ENCODE measurements at regions not wholly inside any gene's neighbourhood (a gene's known extent, or its start where the extent isn't known, plus 50 kb on each side); places are given as distances from the start of the nearest gene placed in this dataset.
"Not testable (repeated sequence)": the region's sequence is repeated elsewhere in the genome, so short reads cannot be mapped to it uniquely, and the experiment has no call there.

DNA sequence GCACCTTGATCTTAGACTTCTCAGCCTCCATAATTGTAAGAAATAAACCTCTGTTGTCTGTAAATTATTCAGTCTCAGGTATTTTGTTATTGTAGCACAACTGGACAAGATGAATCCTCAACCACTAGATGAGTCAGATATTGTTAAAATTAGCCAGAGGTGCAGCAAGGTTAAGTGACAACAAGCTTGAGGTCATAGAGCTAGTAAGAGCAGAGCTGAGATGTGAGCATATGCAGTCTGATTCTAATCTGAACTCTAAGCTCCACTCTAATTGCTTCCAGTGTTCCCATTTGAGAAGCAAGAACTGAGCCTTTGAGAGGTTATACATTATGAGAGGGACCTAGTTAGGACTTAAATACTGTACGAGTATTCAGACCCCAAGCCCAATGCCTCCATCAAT, 93.1 kb downstream of the FZD1 start:
- Histone ChIP-seq H3K9me3 (ENCODE audit: control insufficient read depth, insufficient read depth, low read length) (no peaks in the 10 kb centered on the region), H3K27ac (ENCODE audit: low read length) (no peak overlapping the region), H3K4me1 (ENCODE audit: control insufficient read depth, insufficient read depth, low read length) (no peaks in the 10 kb centered on the region), H3K4me3 (ENCODE audit: low read length) (no peak overlapping the region), H3K36me3 (ENCODE audit: control insufficient read depth, insufficient read depth, low read length) (no peaks in the 10 kb centered on the region), H3K27me3 (ENCODE audit: control insufficient read depth, insufficient read depth, low read length) (no peaks in the 10 kb centered on the region)
- Mint-ChIP-seq H3K9me3 (peaks cover 0 to 4% of the 10 kb centered on the region in 2 donors), H3K4me3 (no peak overlapping the region), H3K4me1 (no peaks in the 10 kb centered on the region), H3K27me3 (ENCODE audit: low read depth in 2 of 2) (no peaks in the 10 kb centered on the region), H3K27ac (no peak overlapping the region), H3K36me3 (no peaks in the 10 kb centered on the region)
- DNase-seq (no peak), ATAC-seq (no peak)
- TF ChIP-seq, protein P1, sequence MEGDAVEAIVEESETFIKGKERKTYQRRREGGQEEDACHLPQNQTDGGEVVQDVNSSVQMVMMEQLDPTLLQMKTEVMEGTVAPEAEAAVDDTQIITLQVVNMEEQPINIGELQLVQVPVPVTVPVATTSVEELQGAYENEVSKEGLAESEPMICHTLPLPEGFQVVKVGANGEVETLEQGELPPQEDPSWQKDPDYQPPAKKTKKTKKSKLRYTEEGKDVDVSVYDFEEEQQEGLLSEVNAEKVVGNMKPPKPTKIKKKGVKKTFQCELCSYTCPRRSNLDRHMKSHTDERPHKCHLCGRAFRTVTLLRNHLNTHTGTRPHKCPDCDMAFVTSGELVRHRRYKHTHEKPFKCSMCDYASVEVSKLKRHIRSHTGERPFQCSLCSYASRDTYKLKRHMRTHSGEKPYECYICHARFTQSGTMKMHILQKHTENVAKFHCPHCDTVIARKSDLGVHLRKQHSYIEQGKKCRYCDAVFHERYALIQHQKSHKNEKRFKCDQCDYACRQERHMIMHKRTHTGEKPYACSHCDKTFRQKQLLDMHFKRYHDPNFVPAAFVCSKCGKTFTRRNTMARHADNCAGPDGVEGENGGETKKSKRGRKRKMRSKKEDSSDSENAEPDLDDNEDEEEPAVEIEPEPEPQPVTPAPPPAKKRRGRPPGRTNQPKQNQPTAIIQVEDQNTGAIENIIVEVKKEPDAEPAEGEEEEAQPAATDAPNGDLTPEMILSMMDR (IDR thresholded peaks at IDR 0.05), result no peak
- no CpG with 5 or more reads among the region's 1 CpG for WGBS (ENCODE audit: insufficient coverage)
- intact Hi-C loops (cut with micrococcal nuclease), result no loop called here

DNA sequence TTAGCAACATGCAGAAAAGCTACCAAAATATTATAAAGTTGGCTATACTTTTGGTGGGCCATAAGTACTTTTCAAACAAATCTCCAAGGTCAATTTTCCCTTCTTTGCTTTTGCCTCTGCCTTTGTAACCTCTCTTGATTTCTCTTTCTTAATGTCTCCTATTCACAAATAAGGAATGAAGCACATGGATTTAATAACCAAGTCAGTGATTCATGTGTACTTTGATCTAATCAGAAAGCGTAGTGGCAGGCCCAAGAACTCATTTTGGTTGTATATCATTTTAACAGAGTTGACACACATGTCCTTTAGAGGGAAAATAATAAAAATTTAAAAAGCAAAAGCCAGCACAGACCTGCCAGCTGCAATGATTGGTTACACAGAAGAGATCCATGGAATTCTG, 93.7 kb downstream of the FZD1 start:
- TF ChIP-seq, protein P1 (IDR thresholded peaks at IDR 0.05), result no peak
- H3K4me3 Mint-ChIP-seq, result no peak overlapping the region

DNA sequence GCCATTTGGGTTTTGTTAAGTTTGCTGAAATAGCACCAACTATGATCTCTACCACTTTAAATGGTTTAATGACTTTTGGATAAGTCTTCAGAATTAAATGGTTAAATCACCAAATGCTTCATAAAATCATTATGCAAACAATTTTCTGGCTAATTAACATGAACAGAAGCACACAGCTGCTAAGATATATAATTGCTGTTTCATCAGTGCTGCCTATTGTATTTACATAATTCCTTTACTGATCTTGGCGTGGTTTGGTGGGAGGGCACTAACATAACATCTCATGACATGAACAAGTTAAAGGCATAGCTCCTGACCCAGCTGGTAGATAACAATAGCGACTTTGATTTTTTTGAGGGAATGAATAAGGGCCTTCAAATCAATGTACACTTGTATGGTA, 94.1 kb downstream of the FZD1 start:
- H3K4me1 Mint-ChIP-seq, result no peaks in the 10 kb centered on the region
- peaks cover 0 to 4% of the 10 kb centered on the region in 2 donors for H3K9me3 Mint-ChIP-seq
- H3K4me1 ChIP-seq (ENCODE audit: control insufficient read depth, insufficient read depth, low read length), result no peaks in the 10 kb centered on the region
- no peaks in the 10 kb centered on the region for H3K27me3 ChIP-seq (ENCODE audit: control insufficient read depth, insufficient read depth, low read length)
- no peak for DNase-seq
- 86% methylated on average over 2 of the region's 2 CpGs for WGBS (ENCODE audit: insufficient coverage)
- no peak overlapping the region for H3K27ac Mint-ChIP-seq
- no peaks in the 10 kb centered on the region for H3K36me3 ChIP-seq (ENCODE audit: control insufficient read depth, insufficient read depth, low read length)
- no peak overlapping the region for H3K27ac ChIP-seq (ENCODE audit: low read length)
- no peak for ATAC-seq
- no peaks in the 10 kb centered on the region for H3K27me3 Mint-ChIP-seq (ENCODE audit: low read depth in 2 of 2)
- no peaks in the 10 kb centered on the region for H3K36me3 Mint-ChIP-seq
- intact Hi-C loops (cut with micrococcal nuclease), result no loop called here
- no peaks in the 10 kb centered on the region for H3K9me3 ChIP-seq (ENCODE audit: control insufficient read depth, insufficient read depth, low read length)
- TF ChIP-seq, protein P1 (IDR thresholded peaks at IDR 0.05), result no peak
- H3K4me3 Mint-ChIP-seq, result no peak overlapping the region
- H3K4me3 ChIP-seq (ENCODE audit: low read length), result no peak overlapping the region

More for the DNA sequence above, 93.7 kb downstream of the FZD1 start:
- intact Hi-C loops (cut with micrococcal nuclease), result no loop called here
- DNase-seq (no peak), ATAC-seq (no peak)
- Mint-ChIP-seq H3K4me1 (no peaks in the 10 kb centered on the region), H3K27ac (no peak overlapping the region), H3K9me3 (peaks cover 0 to 4% of the 10 kb centered on the region in 2 donors), H3K27me3 (ENCODE audit: low read depth in 2 of 2) (no peaks in the 10 kb centered on the region), H3K36me3 (no peaks in the 10 kb centered on the region)
- no peaks in the 10 kb centered on the region for H3K9me3 ChIP-seq (ENCODE audit: control insufficient read depth, insufficient read depth, low read length)
- no peak overlapping the region for H3K27ac ChIP-seq (ENCODE audit: low read length)
- WGBS (ENCODE audit: insufficient coverage), result 100% methylated on average over 1 of the region's 1 CpG
- no peaks in the 10 kb centered on the region for H3K36me3 ChIP-seq (ENCODE audit: control insufficient read depth, insufficient read depth, low read length)
- no peak overlapping the region for H3K4me3 ChIP-seq (ENCODE audit: low read length)
- H3K27me3 ChIP-seq (ENCODE audit: control insufficient read depth, insufficient read depth, low read length), result no peaks in the 10 kb centered on the region
- no peaks in the 10 kb centered on the region for H3K4me1 ChIP-seq (ENCODE audit: control insufficient read depth, insufficient read depth, low read length)

DNA sequence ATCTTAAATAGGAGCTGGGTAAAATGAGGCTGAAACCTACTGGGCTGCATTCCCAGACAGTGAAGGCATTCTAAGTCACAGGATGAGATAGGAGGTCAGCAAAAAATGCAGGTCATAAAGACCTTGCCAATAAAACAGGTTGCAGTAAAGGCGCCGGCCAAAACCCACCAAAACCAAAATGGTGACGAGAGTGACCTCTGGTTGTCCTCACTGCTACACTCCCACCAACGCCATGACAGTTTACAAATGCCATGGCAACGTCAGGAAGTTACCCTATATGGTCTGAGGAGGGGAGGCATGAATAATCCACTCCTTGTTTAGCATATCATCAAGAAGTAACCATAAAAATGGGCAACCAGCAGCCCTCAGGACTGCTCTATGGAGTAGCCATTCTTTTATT, 100.9 kb downstream of the FZD1 start:
- H3K9me3 Mint-ChIP-seq; H3K27me3 ChIP-seq (ENCODE audit: control insufficient read depth, insufficient read depth, low read length); H3K4me3 Mint-ChIP-seq; ATAC-seq; H3K27ac Mint-ChIP-seq; H3K36me3 Mint-ChIP-seq; H3K4me3 ChIP-seq (ENCODE audit: low read length); H3K27me3 Mint-ChIP-seq (ENCODE audit: low read depth in 2 of 2); H3K4me1 ChIP-seq (ENCODE audit: control insufficient read depth, insufficient read depth, low read length); H3K27ac ChIP-seq (ENCODE audit: low read length); intact Hi-C loops (cut with micrococcal nuclease); H3K36me3 ChIP-seq (ENCODE audit: control insufficient read depth, insufficient read depth, low read length); H3K9me3 ChIP-seq (ENCODE audit: control insufficient read depth, insufficient read depth, low read length); H3K4me1 Mint-ChIP-seq; DNase-seq: not testable (repeated sequence)
- WGBS (ENCODE audit: insufficient coverage), result 90% methylated on average over 3 of the region's 5 CpGs

Data from natural killer cell (primary cell).